Coronary artery (tissue), 2 donors: ENCODE measurements at regions not wholly inside any gene's neighbourhood (a gene's known extent, or its start where the extent isn't known, plus 50 kb on each side); places are given as distances from the start of the nearest gene placed in this dataset.

Experiments used
- DNase-seq: peaks from one replicate; pipeline ENCODE4 v3.0.0-alpha.2; 2017; ENCODE audit warnings: low spot score
- H3K27ac ChIP-seq, 2 donors: fragments of 200-600 bp; sonication (generic); one replicate each; pipeline ENCODE4 v1.5.1; 2016 to 2019
- H3K4me3 ChIP-seq: fragments of 200-600 bp; sonication (generic); 2 replicates; pipeline ENCODE4 v1.5.1; 2016; ENCODE audit warnings: mild to moderate bottlenecking, moderate library complexity
- CTCF ChIP-seq: fragments of 200-600 bp; sonication (generic); IDR thresholded peaks from one replicate; pipeline ENCODE4 v1.5.1; 2019; ENCODE audit warnings: antibody characterized with exemption

GRCh38 chr6:74654296-74654695 lies 551.6 kb downstream of the COL12A1 start:
- Histone ChIP-seq H3K4me3 (no peak overlapping the region), H3K27ac (no peak overlapping the region)
- no peak for DNase-seq
- no peak for TF ChIP-seq CTCF

- H3K4me3 ChIP-seq, result no peak overlapping the region
- H3K27ac ChIP-seq, result no peak overlapping the region
- DNase-seq, result no peak
- TF ChIP-seq CTCF, result no peak
Observed at GRCh38 chr6:74651948-74652842, 553.7 kb downstream of the COL12A1 start.

GRCh38 chr6:74650668-74651067 lies 555.2 kb downstream of the COL12A1 start:
- no peak overlapping the region for H3K4me3 ChIP-seq
- no peak for TF ChIP-seq CTCF
- DNase-seq, result no peak

GRCh38 chr6:74646461-74646860 lies 559.4 kb downstream of the COL12A1 start:
- TF ChIP-seq CTCF, result no peak
- no peak overlapping the region for H3K4me3 ChIP-seq
- DNase-seq, result no peak
- no peak overlapping the region for H3K27ac ChIP-seq

More at GRCh38 chr6:74650668-74651067, 555.2 kb downstream of the COL12A1 start:
- H3K27ac ChIP-seq, result no peak overlapping the region

GRCh38 chr6:74645108-74645849 lies 560.6 kb downstream of the COL12A1 start:
- H3K27ac ChIP-seq, result no peak overlapping the region
- no peak for DNase-seq
- H3K4me3 ChIP-seq, result no peak overlapping the region
- no peak for TF ChIP-seq CTCF

- no peak overlapping the region for H3K27ac ChIP-seq
- no peak for TF ChIP-seq CTCF
- DNase-seq, result no peak
- H3K4me3 ChIP-seq, result no peak overlapping the region
Observed at GRCh38 chr6:74642101-74642500, 563.8 kb downstream of the COL12A1 start.
